ENCODE measurements at regions not wholly inside any gene's neighbourhood (a gene's known extent, or its start where the extent isn't known, plus 50 kb on each side); places are given as distances from the start of the nearest gene placed in this dataset.

GRCh38 chr5:98453296-98453695 lies 320.2 kb upstream of the RGMB start:
- H3K4me3 ChIP-seq (ENCODE audit: low read length) = no peak overlapping the region
- WGBS = no CpG with 5 or more reads among the region's 1 CpG
- no peaks in the 10 kb centered on the region for H3K27me3 ChIP-seq (ENCODE audit: insufficient read depth, low read length)
- no peak overlapping the region for H3K27ac ChIP-seq (ENCODE audit: low read depth, low read length)
- H3K9ac ChIP-seq (ENCODE audit: low read depth, low read length) = no peak overlapping the region
- no peaks in the 10 kb centered on the region for H3K36me3 ChIP-seq (ENCODE audit: insufficient read depth, low read length)
- H3K9me3 ChIP-seq (ENCODE audit: insufficient read depth, low read depth, low read length) = no peaks in the 10 kb centered on the region
- no peaks in the 10 kb centered on the region for H3K4me1 ChIP-seq (ENCODE audit: insufficient read depth, low read length)

DNA sequence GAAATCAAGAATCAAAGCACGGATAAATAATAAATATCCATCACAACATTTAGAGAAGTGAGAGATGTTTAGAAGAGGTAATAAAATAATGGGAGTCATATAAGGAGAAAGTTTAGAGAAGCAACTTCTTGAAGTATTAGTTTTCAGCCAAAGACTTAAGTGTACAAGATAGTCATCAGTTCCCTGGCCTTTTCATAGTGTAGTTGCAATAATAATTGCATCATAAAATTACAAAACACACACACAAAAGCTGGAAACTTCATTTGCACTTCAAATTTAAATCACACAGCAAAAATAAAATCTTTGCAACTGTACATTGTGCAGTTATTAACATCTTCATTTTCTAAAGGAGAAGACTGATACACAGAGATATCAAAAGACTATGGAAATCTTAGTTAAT lies 319.1 kb upstream of the RGMB start:
- Histone ChIP-seq H3K27me3 (ENCODE audit: insufficient read depth, low read length) (no peaks in the 10 kb centered on the region), H3K4me1 (ENCODE audit: insufficient read depth, low read length) (no peaks in the 10 kb centered on the region), H3K27ac (ENCODE audit: low read depth, low read length) (no peak overlapping the region), H3K9ac (ENCODE audit: low read depth, low read length) (no peak overlapping the region), H3K9me3 (ENCODE audit: insufficient read depth, low read depth, low read length) (no peaks in the 10 kb centered on the region), H3K36me3 (ENCODE audit: insufficient read depth, low read length) (no peaks in the 10 kb centered on the region), H3K4me3 (ENCODE audit: low read length) (no peak overlapping the region)
- no CpG with 5 or more reads among the region's 1 CpG for WGBS

DNA sequence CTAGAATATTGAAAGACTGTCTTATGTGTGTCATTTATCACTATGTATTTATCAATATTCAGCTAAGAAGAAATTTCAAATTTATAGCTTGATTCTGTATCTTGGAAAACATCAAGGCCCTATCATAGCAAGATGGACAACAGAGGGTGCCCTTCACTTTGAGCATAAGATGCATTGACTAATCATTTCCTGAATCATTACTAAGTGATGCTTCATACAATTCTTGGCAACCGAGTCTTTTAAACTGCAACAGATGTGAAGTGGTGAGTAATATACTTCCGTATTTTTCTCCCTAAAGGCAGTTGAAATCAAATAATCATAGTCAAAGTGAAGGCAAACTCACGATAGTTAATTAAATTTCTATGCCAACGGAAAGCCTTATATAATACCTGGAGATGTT lies 318.6 kb upstream of the RGMB start:
- Histone ChIP-seq H3K4me3 (ENCODE audit: low read length) (no peak overlapping the region), H3K36me3 (ENCODE audit: insufficient read depth, low read length) (no peaks in the 10 kb centered on the region), H3K27ac (ENCODE audit: low read depth, low read length) (no peak overlapping the region), H3K9me3 (ENCODE audit: insufficient read depth, low read depth, low read length) (no peaks in the 10 kb centered on the region), H3K9ac (ENCODE audit: low read depth, low read length) (no peak overlapping the region), H3K4me1 (ENCODE audit: insufficient read depth, low read length) (no peaks in the 10 kb centered on the region), H3K27me3 (ENCODE audit: insufficient read depth, low read length) (no peaks in the 10 kb centered on the region)
- WGBS = 100% methylated on average over 4 of the region's 4 CpGs

DNA sequence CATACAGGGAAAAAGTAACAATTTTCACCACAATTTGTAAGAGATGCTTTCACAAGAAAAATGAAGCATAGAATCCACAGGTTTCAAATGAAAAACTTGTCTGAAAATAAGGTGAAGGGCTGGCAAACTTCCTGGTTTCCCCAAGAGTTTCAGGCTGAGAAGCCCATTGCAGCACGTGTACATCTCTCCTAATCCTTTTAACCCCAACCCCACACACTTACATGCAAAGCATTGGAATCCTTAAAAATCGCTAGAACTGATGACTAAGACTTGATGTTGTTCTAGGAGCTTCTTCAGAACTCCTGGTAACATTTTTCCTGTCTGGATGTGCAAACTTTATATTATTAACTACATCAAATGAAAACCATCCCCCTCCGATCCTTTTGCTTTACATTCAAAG lies 317.8 kb upstream of the RGMB start:
- Histone ChIP-seq H3K27me3 (ENCODE audit: insufficient read depth, low read length) (no peaks in the 10 kb centered on the region), H3K9ac (ENCODE audit: low read depth, low read length) (no peak overlapping the region)
- 77% methylated on average over 2 of the region's 3 CpGs for WGBS

GRCh38 chr5:98458004-98458403 lies 315.5 kb upstream of the RGMB start:
- WGBS = 92% methylated on average over 2 of the region's 2 CpGs
- H3K27me3 ChIP-seq (ENCODE audit: insufficient read depth, low read length) = no peaks in the 10 kb centered on the region
- H3K4me1 ChIP-seq (ENCODE audit: insufficient read depth, low read length) = no peaks in the 10 kb centered on the region
- H3K4me3 ChIP-seq (ENCODE audit: low read length) = no peak overlapping the region
- H3K9me3 ChIP-seq (ENCODE audit: insufficient read depth, low read depth, low read length) = no peaks in the 10 kb centered on the region
- H3K9ac ChIP-seq (ENCODE audit: low read depth, low read length) = no peak overlapping the region
- H3K27ac ChIP-seq (ENCODE audit: low read depth, low read length) = no peak overlapping the region
- no peaks in the 10 kb centered on the region for H3K36me3 ChIP-seq (ENCODE audit: insufficient read depth, low read length)

More for the DNA sequence above, 317.8 kb upstream of the RGMB start:
- Histone ChIP-seq H3K4me3 (ENCODE audit: low read length) (no peak overlapping the region), H3K4me1 (ENCODE audit: insufficient read depth, low read length) (no peaks in the 10 kb centered on the region), H3K9me3 (ENCODE audit: insufficient read depth, low read depth, low read length) (no peaks in the 10 kb centered on the region), H3K27ac (ENCODE audit: low read depth, low read length) (no peak overlapping the region), H3K36me3 (ENCODE audit: insufficient read depth, low read length) (no peaks in the 10 kb centered on the region)

DNA sequence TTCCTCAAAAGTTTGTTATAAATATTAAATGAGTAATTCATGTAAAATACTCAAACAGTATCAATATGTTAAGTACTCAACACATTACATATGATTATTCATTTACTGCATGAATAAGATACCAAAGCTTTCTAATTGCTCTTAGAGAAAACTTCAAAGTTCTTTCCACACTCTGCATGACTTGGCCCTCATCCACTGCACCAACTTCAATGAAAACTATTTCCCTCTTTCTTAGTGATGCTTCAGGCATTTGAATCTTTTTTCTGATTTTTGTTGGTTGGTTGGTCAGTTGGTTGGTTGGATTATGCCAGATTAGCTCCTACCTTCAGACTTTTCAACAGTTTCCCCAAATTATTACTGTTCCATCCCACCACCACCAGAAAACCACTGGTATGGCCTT lies 314.7 kb upstream of the RGMB start:
- Histone ChIP-seq H3K27ac (ENCODE audit: low read depth, low read length) (no peak overlapping the region), H3K36me3 (ENCODE audit: insufficient read depth, low read length) (no peaks in the 10 kb centered on the region), H3K4me3 (ENCODE audit: low read length) (no peak overlapping the region), H3K27me3 (ENCODE audit: insufficient read depth, low read length) (no peaks in the 10 kb centered on the region), H3K9ac (ENCODE audit: low read depth, low read length) (no peak overlapping the region), H3K4me1 (ENCODE audit: insufficient read depth, low read length) (no peaks in the 10 kb centered on the region), H3K9me3 (ENCODE audit: insufficient read depth, low read depth, low read length) (no peaks in the 10 kb centered on the region)

GRCh38 chr5:98460536-98460935 lies 312.9 kb upstream of the RGMB start:
- no CpG with 5 or more reads among the region's 1 CpG for WGBS
- Histone ChIP-seq H3K4me1 (ENCODE audit: insufficient read depth, low read length) (no peaks in the 10 kb centered on the region), H3K27ac (ENCODE audit: low read depth, low read length) (no peak overlapping the region)

DNA sequence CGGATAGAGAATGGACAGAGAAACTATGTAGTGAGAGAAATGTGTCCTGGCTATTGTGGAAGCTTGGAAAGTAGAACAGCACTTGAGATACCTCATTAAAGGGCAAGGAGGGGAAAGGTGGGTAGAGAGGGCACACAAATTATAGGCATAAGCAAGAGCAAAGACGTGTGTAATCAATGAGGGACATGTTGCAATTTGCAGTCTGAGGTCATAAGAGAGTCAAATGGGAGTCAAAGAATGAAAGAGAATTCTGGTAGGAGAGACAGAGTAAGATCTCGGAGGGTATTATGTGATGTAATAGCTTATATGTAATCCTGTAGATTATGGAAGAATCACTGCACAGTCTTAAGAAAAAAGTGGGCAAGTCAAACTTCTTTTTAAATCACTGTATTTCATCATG lies 312.0 kb upstream of the RGMB start:
- no peak overlapping the region for H3K4me3 ChIP-seq (ENCODE audit: low read length)
- H3K9me3 ChIP-seq (ENCODE audit: insufficient read depth, low read depth, low read length) = no peaks in the 10 kb centered on the region
- H3K4me1 ChIP-seq (ENCODE audit: insufficient read depth, low read length) = no peaks in the 10 kb centered on the region
- no peak overlapping the region for H3K27ac ChIP-seq (ENCODE audit: low read depth, low read length)
- no peaks in the 10 kb centered on the region for H3K36me3 ChIP-seq (ENCODE audit: insufficient read depth, low read length)
- no peaks in the 10 kb centered on the region for H3K27me3 ChIP-seq (ENCODE audit: insufficient read depth, low read length)
- H3K9ac ChIP-seq (ENCODE audit: low read depth, low read length) = no peak overlapping the region
- WGBS = 90% methylated on average over 3 of the region's 3 CpGs

More at GRCh38 chr5:98460536-98460935, 312.9 kb upstream of the RGMB start:
- H3K27me3 ChIP-seq (ENCODE audit: insufficient read depth, low read length) = no peaks in the 10 kb centered on the region
- no peaks in the 10 kb centered on the region for H3K9me3 ChIP-seq (ENCODE audit: insufficient read depth, low read depth, low read length)
- H3K9ac ChIP-seq (ENCODE audit: low read depth, low read length) = no peak overlapping the region
- no peak overlapping the region for H3K4me3 ChIP-seq (ENCODE audit: low read length)
- H3K36me3 ChIP-seq (ENCODE audit: insufficient read depth, low read length) = no peaks in the 10 kb centered on the region

- Histone ChIP-seq H3K36me3 (ENCODE audit: insufficient read depth, low read length) (no peaks in the 10 kb centered on the region), H3K27ac (ENCODE audit: low read depth, low read length) (no peak overlapping the region), H3K27me3 (ENCODE audit: insufficient read depth, low read length) (no peaks in the 10 kb centered on the region), H3K9ac (ENCODE audit: low read depth, low read length) (no peak overlapping the region), H3K9me3 (ENCODE audit: insufficient read depth, low read depth, low read length) (no peaks in the 10 kb centered on the region), H3K4me3 (ENCODE audit: low read length) (no peak overlapping the region), H3K4me1 (ENCODE audit: insufficient read depth, low read length) (no peaks in the 10 kb centered on the region)
- WGBS = 96% methylated on average over 3 of the region's 4 CpGs
Observed at GRCh38 chr5:98463222-98463621, 310.2 kb upstream of the RGMB start.

DNA sequence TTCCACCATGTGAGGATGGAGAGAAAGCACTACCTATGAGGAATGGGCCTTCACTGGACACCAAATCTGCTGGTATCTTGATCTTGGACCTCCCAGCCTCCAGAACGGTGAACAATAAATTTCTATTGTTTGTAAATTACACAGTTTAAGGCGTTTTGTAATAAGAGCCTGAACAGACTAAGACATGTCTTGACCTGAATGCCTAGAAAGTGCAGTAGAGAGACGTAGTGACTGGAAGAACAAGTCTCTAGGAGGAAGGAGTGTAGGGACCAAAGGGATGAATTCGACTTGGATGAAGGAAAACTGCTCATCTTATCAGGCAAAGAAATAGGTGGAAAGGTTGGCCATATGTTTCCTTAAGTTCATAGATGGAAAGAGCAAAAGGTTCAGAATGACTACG lies 309.8 kb upstream of the RGMB start:
- Histone ChIP-seq H3K9me3 (ENCODE audit: insufficient read depth, low read depth, low read length) (no peaks in the 10 kb centered on the region), H3K4me1 (ENCODE audit: insufficient read depth, low read length) (no peaks in the 10 kb centered on the region), H3K9ac (ENCODE audit: low read depth, low read length) (no peak overlapping the region), H3K27ac (ENCODE audit: low read depth, low read length) (no peak overlapping the region), H3K27me3 (ENCODE audit: insufficient read depth, low read length) (no peaks in the 10 kb centered on the region), H3K4me3 (ENCODE audit: low read length) (no peak overlapping the region), H3K36me3 (ENCODE audit: insufficient read depth, low read length) (no peaks in the 10 kb centered on the region)
- WGBS = 92% methylated on average over 5 of the region's 5 CpGs

- H3K4me1 ChIP-seq (ENCODE audit: insufficient read depth, low read length) = no peaks in the 10 kb centered on the region
- no peaks in the 10 kb centered on the region for H3K9me3 ChIP-seq (ENCODE audit: insufficient read depth, low read depth, low read length)
- 98% methylated on average over 3 of the region's 3 CpGs for WGBS
- H3K9ac ChIP-seq (ENCODE audit: low read depth, low read length) = no peak overlapping the region
- H3K36me3 ChIP-seq (ENCODE audit: insufficient read depth, low read length) = no peaks in the 10 kb centered on the region
- H3K4me3 ChIP-seq (ENCODE audit: low read length) = no peak overlapping the region
- no peak overlapping the region for H3K27ac ChIP-seq (ENCODE audit: low read depth, low read length)
- no peaks in the 10 kb centered on the region for H3K27me3 ChIP-seq (ENCODE audit: insufficient read depth, low read length)
Observed at GRCh38 chr5:98464737-98465330, 308.6 kb upstream of the RGMB start.

DNA sequence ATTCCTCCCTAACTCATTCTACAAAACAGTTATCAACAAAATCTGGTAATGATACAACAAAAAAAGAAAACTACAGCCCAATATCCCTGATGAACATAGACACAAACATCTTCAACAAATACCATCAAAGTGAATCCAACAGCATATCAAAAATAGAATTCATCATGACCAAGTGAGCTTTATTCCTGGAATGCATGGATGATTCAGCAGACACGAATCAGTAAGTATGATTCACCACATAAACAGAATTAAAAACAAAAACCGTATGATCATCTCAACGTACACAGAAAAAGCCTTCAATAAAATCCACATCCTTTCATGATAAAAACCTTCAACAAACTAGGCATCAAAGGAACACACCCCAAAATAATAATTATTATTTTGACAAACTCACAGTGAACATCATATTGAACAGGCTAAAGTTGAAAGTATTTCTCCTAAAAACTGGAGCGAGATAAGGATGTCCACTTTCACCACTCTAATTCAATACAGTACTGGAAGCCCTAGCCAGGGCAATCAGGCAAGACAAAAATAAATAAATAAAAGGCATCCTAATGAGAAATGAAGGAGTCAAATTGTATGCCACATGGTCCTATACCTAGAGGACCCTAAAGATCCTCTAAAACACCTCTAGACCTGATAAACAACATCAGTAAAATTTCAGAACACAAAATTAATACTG lies 305.1 kb upstream of the RGMB start:
- Histone ChIP-seq H3K9me3 (ENCODE audit: insufficient read depth, low read depth, low read length) (no peaks in the 10 kb centered on the region), H3K27ac (ENCODE audit: low read depth, low read length) (no peak overlapping the region), H3K4me3 (ENCODE audit: low read length) (no peak overlapping the region), H3K9ac (ENCODE audit: low read depth, low read length) (no peak overlapping the region), H3K36me3 (ENCODE audit: insufficient read depth, low read length) (no peaks in the 10 kb centered on the region), H3K27me3 (ENCODE audit: insufficient read depth, low read length) (no peaks in the 10 kb centered on the region), H3K4me1 (ENCODE audit: insufficient read depth, low read length) (no peaks in the 10 kb centered on the region)
- WGBS = 95% methylated on average over 4 of the region's 4 CpGs
